ENCODE measurements at regions not wholly inside any gene's neighbourhood (a gene's known extent, or its start where the extent isn't known, plus 50 kb on each side); places are given as distances from the start of the nearest gene placed in this dataset.

DNA sequence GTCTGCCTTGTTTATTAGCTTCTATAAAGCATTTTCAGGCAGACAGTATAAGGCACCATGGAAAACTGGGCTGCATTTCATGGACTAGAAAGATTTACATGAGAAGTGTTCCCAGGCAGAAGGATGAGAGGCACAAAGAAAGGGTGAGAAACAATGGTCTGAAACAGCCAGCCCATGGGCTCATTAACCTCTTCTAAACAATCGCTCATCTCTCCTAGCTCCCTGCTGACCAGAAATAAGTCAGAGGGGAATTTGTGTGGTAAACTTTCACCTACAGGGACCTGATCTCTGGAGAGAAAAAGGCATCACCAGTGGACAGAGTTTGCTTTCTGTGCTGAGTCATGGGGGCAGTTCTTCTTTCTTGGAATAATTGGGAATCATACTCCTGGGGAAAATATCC lies 51.8 kb upstream of the KIRREL3 start:
- TF ChIP-seq EZH2phosphoT487 (IDR thresholded peaks at IDR 0.05; ENCODE audit: borderline replicate concordance): no peak
- TF ChIP-seq, protein P1, sequence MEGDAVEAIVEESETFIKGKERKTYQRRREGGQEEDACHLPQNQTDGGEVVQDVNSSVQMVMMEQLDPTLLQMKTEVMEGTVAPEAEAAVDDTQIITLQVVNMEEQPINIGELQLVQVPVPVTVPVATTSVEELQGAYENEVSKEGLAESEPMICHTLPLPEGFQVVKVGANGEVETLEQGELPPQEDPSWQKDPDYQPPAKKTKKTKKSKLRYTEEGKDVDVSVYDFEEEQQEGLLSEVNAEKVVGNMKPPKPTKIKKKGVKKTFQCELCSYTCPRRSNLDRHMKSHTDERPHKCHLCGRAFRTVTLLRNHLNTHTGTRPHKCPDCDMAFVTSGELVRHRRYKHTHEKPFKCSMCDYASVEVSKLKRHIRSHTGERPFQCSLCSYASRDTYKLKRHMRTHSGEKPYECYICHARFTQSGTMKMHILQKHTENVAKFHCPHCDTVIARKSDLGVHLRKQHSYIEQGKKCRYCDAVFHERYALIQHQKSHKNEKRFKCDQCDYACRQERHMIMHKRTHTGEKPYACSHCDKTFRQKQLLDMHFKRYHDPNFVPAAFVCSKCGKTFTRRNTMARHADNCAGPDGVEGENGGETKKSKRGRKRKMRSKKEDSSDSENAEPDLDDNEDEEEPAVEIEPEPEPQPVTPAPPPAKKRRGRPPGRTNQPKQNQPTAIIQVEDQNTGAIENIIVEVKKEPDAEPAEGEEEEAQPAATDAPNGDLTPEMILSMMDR (conservative IDR thresholded peaks at IDR 0.05; ENCODE audit: low read length): no peak
